H1 (cell line): ENCODE measurements at regions not wholly inside any gene's neighbourhood (a gene's known extent, or its start where the extent isn't known, plus 50 kb on each side); places are given as distances from the start of the nearest gene placed in this dataset.

Experiments
- CTCF ChIA-PET: fragments of 300-600 bp; sonication (Branson Sonifier 250); formaldehyde crosslinking; loops from one replicate; lab custom pipeline; 2021; ENCODE audit not compliant: partially characterized antibody; lab: Charles Lee
- POLR2A ChIA-PET: fragments of 300-600 bp; sonication (Branson Sonifier 250); formaldehyde crosslinking; loops from one replicate; lab custom pipeline; 2021; ENCODE audit warnings: inconsistent platforms; ENCODE audit not compliant: partially characterized antibody; lab: Charles Lee
- DNase-seq, 2 experiments: peaks; one replicate each; pipeline versions ENCODE4 v3.0.0 to v3.0.0-alpha.2; 2010 to 2022; ENCODE audit warnings: low spot score in 2 of 2, low read depth in 1 of 2, mixed read lengths in 1 of 2
- FAIRE-seq: peaks from 2 replicates; lab custom pipeline; 2011; peaks lifted over from hg19 to GRCh38; lab: Jason Lieb, UNC
- H2AFZ ChIP-seq: 2 replicates; pipeline ENCODE4 v1.8.1; 2012; ENCODE audit warnings: low read length, inconsistent platforms
- H2AK5ac ChIP-seq: 2 replicates; pipeline ENCODE4 v1.6.1; 2013; ENCODE audit warnings: low read depth, low read length
- H2BK120ac ChIP-seq: replicated peaks from 2 replicates; pipeline ENCODE3; 2013; ENCODE audit warnings: low read depth, low read length, inconsistent platforms
- H2BK12ac ChIP-seq: 2 replicates; pipeline ENCODE4 v1.6.1; 2013; ENCODE audit warnings: low read depth, low read length
- H2BK15ac ChIP-seq: 2 replicates; pipeline ENCODE4 v1.6.1; 2013; ENCODE audit warnings: low read length
- H2BK20ac ChIP-seq: 2 replicates; pipeline ENCODE4 v1.6.1; 2013; ENCODE audit warnings: low read length
- H2BK5ac ChIP-seq: 2 replicates; pipeline ENCODE4 v1.6.1; 2013; ENCODE audit warnings: low read depth, low read length
- H3K14ac ChIP-seq: 2 replicates; pipeline ENCODE4 v1.6.1; 2013; ENCODE audit warnings: inconsistent platforms; ENCODE audit not compliant: insufficient read length
- H3K18ac ChIP-seq: 2 replicates; pipeline ENCODE4 v1.6.1; 2013; ENCODE audit warnings: low read length; ENCODE audit errors: extremely low read depth
- H3K23ac ChIP-seq: 2 replicates; pipeline ENCODE4 v1.6.1; 2013; ENCODE audit warnings: inconsistent platforms; ENCODE audit not compliant: insufficient read length
- H3K23me2 ChIP-seq: 2 replicates; pipeline ENCODE4 v1.6.1; 2013; ENCODE audit warnings: low read depth, low read length
- H3K27ac ChIP-seq: 2 replicates; pipeline ENCODE4 v1.6.1; 2011; ENCODE audit warnings: low read depth, low read length, inconsistent platforms
- H3K27me3 ChIP-seq, 4 experiments: replicated peaks in 1 of 4; 1 replicate in 1 of 4; 2 replicates in 3 of 4; pipeline versions ENCODE4 v1.6.1 to v1.8.1; 2011 to 2013; ENCODE audit warnings: low read length in 3 of 4, mild to moderate bottlenecking in 3 of 4, inconsistent platforms in 2 of 4, mixed read lengths in 2 of 4, moderate library complexity in 1 of 4; ENCODE audit not compliant: control insufficient read depth in 3 of 4, insufficient read depth in 3 of 4; ENCODE audit errors: extremely low read depth in 1 of 4
- H3K36me3 ChIP-seq, 4 experiments: 2 replicates each; pipeline versions ENCODE4 v1.6.1 to v1.8.1; 2011 to 2013; ENCODE audit warnings: mild to moderate bottlenecking in 4 of 4, low read length in 3 of 4, moderate library complexity in 2 of 4, control low read depth in 1 of 4, inconsistent platforms in 1 of 4; ENCODE audit not compliant: insufficient read depth in 4 of 4, control insufficient read depth in 2 of 4
- H3K4ac ChIP-seq: replicated peaks from 2 replicates; pipeline ENCODE3; 2013; ENCODE audit warnings: low read length, low read depth, mixed read lengths, inconsistent platforms; ENCODE audit not compliant: insufficient read length
- H3K4me1 ChIP-seq, 4 experiments: replicated peaks in 1 of 4; 1 replicate in 1 of 4; 2 replicates in 3 of 4; pipeline versions ENCODE4 v1.6.1 to v1.8.1; 2011 to 2013; ENCODE audit warnings: low read length in 3 of 4, inconsistent platforms in 2 of 4, mixed read lengths in 1 of 4; ENCODE audit not compliant: insufficient read depth in 4 of 4, control insufficient read depth in 3 of 4
- H3K4me2 ChIP-seq, 2 experiments: 2 replicates each; pipeline versions ENCODE4 v1.6.1 to v1.8.1; 2011 to 2013; ENCODE audit warnings: low read depth in 2 of 2, low read length in 2 of 2, control low read depth in 1 of 2, inconsistent platforms in 1 of 2, mild to moderate bottlenecking in 1 of 2; ENCODE audit not compliant: insufficient read depth in 1 of 2
- H3K4me3 ChIP-seq, 4 experiments: fragments of 200-600, 300-600 bp in 1 of 4; sonication (generic), shearing (Covaris generic), sonication (Bioruptor Twin) in 1 of 4; 2 replicates each; pipeline versions ENCODE4 v1.5.1 to v1.8.1; 2011 to 2016; ENCODE audit warnings: low read length in 4 of 4, low read depth in 3 of 4, control low read depth in 2 of 4, inconsistent platforms in 2 of 4, mild to moderate bottlenecking in 2 of 4, mixed read lengths in 1 of 4, moderate library complexity in 1 of 4; ENCODE audit not compliant: insufficient read depth in 2 of 4; ENCODE audit errors: extremely low read depth in 1 of 4
- H3K56ac ChIP-seq: replicated peaks from 2 replicates; pipeline ENCODE3; 2013; ENCODE audit warnings: low read depth, mild to moderate bottlenecking, mixed read lengths, low read length, inconsistent platforms; ENCODE audit not compliant: insufficient read length
- H3K79me1 ChIP-seq: 2 replicates; pipeline ENCODE4 v1.6.1; 2013; ENCODE audit warnings: low read depth, low read length, control low read depth
- H3K79me2 ChIP-seq, 2 experiments: 2 replicates each; pipeline versions ENCODE4 v1.6.1 to v1.8.1; 2012 to 2013; ENCODE audit warnings: low read length in 2 of 2, mild to moderate bottlenecking in 2 of 2, inconsistent platforms in 1 of 2; ENCODE audit not compliant: insufficient read depth in 2 of 2, control insufficient read depth in 1 of 2
- H3K9ac ChIP-seq, 4 experiments: replicated peaks in 1 of 4; 1 replicate in 1 of 4; 2 replicates in 3 of 4; pipeline versions ENCODE4 v1.6.1 to v1.8.1; 2011 to 2013; ENCODE audit warnings: low read depth in 3 of 4, low read length in 3 of 4, control low read depth in 2 of 4, mild to moderate bottlenecking in 2 of 4, moderate library complexity in 2 of 4, inconsistent platforms in 1 of 4; ENCODE audit errors: extremely low read depth in 1 of 4
- H3K9me3 ChIP-seq, 2 experiments: 2 replicates each; pipeline versions ENCODE4 v1.6.1 to v1.8.1; 2012 to 2013; ENCODE audit warnings: mild to moderate bottlenecking in 2 of 2, moderate library complexity in 2 of 2, control low read depth in 1 of 2, inconsistent platforms in 1 of 2, low read depth in 1 of 2, low read length in 1 of 2, mixed read lengths in 1 of 2; ENCODE audit not compliant: insufficient read depth in 2 of 2
- H4K20me1 ChIP-seq, 2 experiments: replicated peaks in 1 of 2; 2 replicates each; pipeline versions ENCODE3 to v1.8.1; 2011 to 2013; ENCODE audit warnings: inconsistent platforms in 2 of 2, low read length in 2 of 2, mild to moderate bottlenecking in 1 of 2; ENCODE audit not compliant: insufficient read depth in 2 of 2, control insufficient read depth in 1 of 2
- H4K5ac ChIP-seq: 2 replicates; pipeline ENCODE4 v1.6.1; 2013; ENCODE audit warnings: low read length, low read depth, mixed read lengths, inconsistent platforms; ENCODE audit not compliant: insufficient read length
- H4K8ac ChIP-seq: 2 replicates; pipeline ENCODE4 v1.8.0; 2013; ENCODE audit warnings: mild to moderate bottlenecking, moderate library complexity, low read length, inconsistent platforms; ENCODE audit not compliant: insufficient read depth; ENCODE audit errors: extremely low read depth
- H4K91ac ChIP-seq: replicated peaks from 2 replicates; pipeline ENCODE3; 2013; ENCODE audit warnings: low read length, mixed read lengths, inconsistent platforms; ENCODE audit not compliant: insufficient read length
- BACH1 ChIP-seq: IDR thresholded peaks from 2 replicates; pipeline ENCODE4 v1.6.1; 2012; ENCODE audit warnings: low read length, improper control_type of control experiment
- CTBP2 ChIP-seq: IDR thresholded peaks from 2 replicates; pipeline ENCODE4 v1.7.0; 2011; ENCODE audit warnings: borderline replicate concordance, mild to moderate bottlenecking, moderate library complexity, mixed read lengths, low read length; ENCODE audit not compliant: insufficient read depth, insufficient read length
- EGR1 ChIP-seq: IDR thresholded peaks from 2 replicates; pipeline ENCODE4 v1.6.1; 2011; ENCODE audit warnings: low read depth, low read length, borderline replicate concordance
- FOSL1 ChIP-seq: IDR thresholded peaks from 2 replicates; pipeline ENCODE4 v1.6.1; 2011; ENCODE audit warnings: mild to moderate bottlenecking, low read depth, low read length, moderate library complexity; ENCODE audit not compliant: insufficient read depth
- GTF2F1 ChIP-seq: IDR thresholded peaks from 2 replicates; pipeline ENCODE4 v1.6.1; 2012; ENCODE audit warnings: low read depth, low read length, improper control_type of control experiment, borderline replicate concordance
- HDAC6 ChIP-seq: IDR thresholded peaks from one replicate; pipeline ENCODE4 v1.7.1; 2012; ENCODE audit warnings: low read depth, mild to moderate bottlenecking, inconsistent platforms, low read length, moderate library complexity
- JUND ChIP-seq: IDR thresholded peaks from 2 replicates; pipeline ENCODE4 v1.6.1; 2011; ENCODE audit warnings: mild to moderate bottlenecking, improper control_type of control experiment, low read length
- KDM4A ChIP-seq: IDR thresholded peaks from one replicate; pipeline ENCODE4 v1.7.1; 2012; ENCODE audit warnings: low read depth, mild to moderate bottlenecking, moderate library complexity, low read length, inconsistent platforms; ENCODE audit not compliant: severe bottlenecking
- KDM5A ChIP-seq: fragments of 200-600 bp; IDR thresholded peaks from 2 replicates; pipeline ENCODE4 v1.7.1; 2012; ENCODE audit warnings: mild to moderate bottlenecking, low read length, inconsistent platforms, mixed read lengths
- RFX5 ChIP-seq: IDR thresholded peaks from 2 replicates; pipeline ENCODE4 v1.6.1; 2011; ENCODE audit warnings: low read depth, low read length, improper control_type of control experiment, borderline replicate concordance
- SAP30 ChIP-seq: fragments of 300-600 bp; sonication (generic); IDR thresholded peaks from 2 replicates; pipeline ENCODE4 v1.7.1; 2012; ENCODE audit warnings: low read length, moderate library complexity, mild to moderate bottlenecking, inconsistent platforms; ENCODE audit not compliant: insufficient read depth, insufficient replicate concordance
- SIX5 ChIP-seq: IDR thresholded peaks from 2 replicates; pipeline ENCODE4 v1.6.1; 2011; ENCODE audit warnings: mild to moderate bottlenecking, low read depth, low read length
- WGBS, 2 experiments: shearing (Covaris generic) in 1 of 2; methylation state at CpG; one replicate each; pipeline versions ENCODE4 v1.1.6 to v1.1.7; 2013 to 2015; ENCODE audit warnings: low lambda C conversion rate in 2 of 2, mixed read lengths in 2 of 2, inconsistent platforms in 1 of 2, low coverage in 1 of 2, missing lambda C conversion rate in 1 of 2; ENCODE audit not compliant: insufficient replicate concordance in 2 of 2, insufficient coverage in 1 of 2, insufficient read length in 1 of 2; ENCODE audit errors: extremely low coverage in 1 of 2, missing lambda C conversion rate in 1 of 2; 5-methylcytosine and 5-hydroxymethylcytosine counted together
- TF ChIP-seq, protein P1 (sequence below): IDR thresholded peaks from 2 replicates; pipeline ENCODE4 v1.6.1; 2011; ENCODE audit warnings: low read depth, mild to moderate bottlenecking, low read length; ENCODE audit not compliant: insufficient read depth

- Histone ChIP-seq H3K27ac (no peak overlapping the region), H2AFZ (no peak overlapping the region), H3K79me1 (no peaks in the 10 kb centered on the region), H3K36me3 (no peaks in the 10 kb centered on the region), H4K5ac (no peak overlapping the region), H3K23ac (no peak overlapping the region), H3K4me2 (no peak overlapping the region), H3K4ac (no peak overlapping the region), H2BK15ac (no peak overlapping the region), H4K8ac (no peak overlapping the region), H2BK5ac (no peak overlapping the region), H2BK120ac (no peak overlapping the region), H2BK12ac (no peak overlapping the region), H3K23me2 (no peaks in the 10 kb centered on the region), H3K9me3 (no peaks in the 10 kb centered on the region), H3K9ac (no peak overlapping the region), H3K27me3 (peaks cover 0 to 1% (median 0%) of the 10 kb centered on the region in 4 experiments; a peak in 1 of 7 replicates), H3K4me1 (no peaks in the 10 kb centered on the region), H3K14ac (no peak overlapping the region), H4K91ac (no peak overlapping the region), H2BK20ac (no peak overlapping the region), H4K20me1 (no peaks in the 10 kb centered on the region), H3K79me2 (no peaks in the 10 kb centered on the region), H3K56ac (no peak overlapping the region), H3K4me3 (no peak overlapping the region), H2AK5ac (no peak overlapping the region), H3K18ac (no peak overlapping the region)
- WGBS, 2 experiments = 95% methylated on average over 4 of the region's 4 CpGs; no CpG with 5 or more reads in 1 of the 2 experiments
- ChIA-PET POLR2A (no interaction called here), CTCF (interaction anchor here (1.2 to 2.5 kb wide), 4 partner anchors 9 to 415 kb away, joined by 3 to 23 read pairs (median 10); no protein-coding TSS in a partner anchor)
- TF ChIP-seq HDAC6 = no peak
- TF ChIP-seq JUND = no peak
- no peak for TF ChIP-seq FOSL1
- TF ChIP-seq KDM5A = no peak
- TF ChIP-seq CTBP2 = no peak
- no peak for TF ChIP-seq SAP30
- TF ChIP-seq SIX5 = no peak
- no peak for TF ChIP-seq GTF2F1
- TF ChIP-seq RFX5 = no peak
- no peak for TF ChIP-seq EGR1
- TF ChIP-seq BACH1 = no peak
- TF ChIP-seq, protein P1, sequence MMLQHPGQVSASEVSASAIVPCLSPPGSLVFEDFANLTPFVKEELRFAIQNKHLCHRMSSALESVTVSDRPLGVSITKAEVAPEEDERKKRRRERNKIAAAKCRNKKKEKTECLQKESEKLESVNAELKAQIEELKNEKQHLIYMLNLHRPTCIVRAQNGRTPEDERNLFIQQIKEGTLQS = no peak
- no peak for TF ChIP-seq KDM4A
- FAIRE-seq (no peak), DNase-seq (no peak)
Observed at GRCh38 chr14:81980601-81981306, 447.1 kb upstream of the SEL1L start.
